DMS153 (cell line): ENCODE measurements at regions not wholly inside any gene's neighbourhood (a gene's known extent, or its start where the extent isn't known, plus 50 kb on each side); places are given as distances from the start of the nearest gene placed in this dataset.
A peak's percentile ranks its signal among the peaks of the same experiment; 100 is the strongest.
"Not testable (repeated sequence)": the region's sequence is repeated elsewhere in the genome, so short reads cannot be mapped to it uniquely, and the experiment has no call there.

Experiments
- DNase-seq: peaks from one replicate; lab custom pipeline; 2025; lab: John Stamatoyannopoulos, UW

- no peak for DNase-seq
These were observed 1273.4 kb downstream of the ROBO2 start for GRCh38 chr3:78313332-78313731.

- no peak for DNase-seq
These were observed 1274.4 kb downstream of the ROBO2 start for GRCh38 chr3:78314327-78314726.

- DNase-seq, result no peak
These were observed 1277.9 kb downstream of the ROBO2 start for GRCh38 chr3:78317774-78318173.

GRCh38 chr3:78322780-78323179, 1282.9 kb downstream of the ROBO2 start:
- no peak for DNase-seq

GRCh38 chr3:78337801-78338211, 1297.9 kb downstream of the ROBO2 start:
- DNase-seq, result no peak

- no peak for DNase-seq
These were observed 1298.5 kb downstream of the ROBO2 start for GRCh38 chr3:78338405-78338804.

GRCh38 chr3:78343221-78343620, 1303.3 kb downstream of the ROBO2 start:
- no peak for DNase-seq

GRCh38 chr3:78344267-78344666, 1304.4 kb downstream of the ROBO2 start:
- not testable (repeated sequence) for DNase-seq

GRCh38 chr3:78344918-78345317, 1305.0 kb downstream of the ROBO2 start:
- DNase-seq, result no peak

- DNase-seq, result no peak
These were observed 1307.3 kb downstream of the ROBO2 start for GRCh38 chr3:78347176-78347575.

- no peak for DNase-seq
These were observed 1308.8 kb downstream of the ROBO2 start for GRCh38 chr3:78348664-78349063.

- no peak for DNase-seq
These were observed 1309.7 kb downstream of the ROBO2 start for GRCh38 chr3:78349571-78349970.

GRCh38 chr3:78351334-78351733, 1311.4 kb downstream of the ROBO2 start:
- DNase-seq, result no peak

GRCh38 chr3:78353231-78353630, 1313.3 kb downstream of the ROBO2 start:
- no peak for DNase-seq

GRCh38 chr3:78360849-78361248, 1321.0 kb downstream of the ROBO2 start:
- no peak for DNase-seq

- DNase-seq, result peak; percentile 10
These were observed 1328.9 kb downstream of the ROBO2 start for GRCh38 chr3:78368636-78369345.

- no peak for DNase-seq
These were observed 1350.3 kb downstream of the ROBO2 start for GRCh38 chr3:78390221-78390620.

- DNase-seq, result no peak
These were observed 1358.5 kb downstream of the ROBO2 start for GRCh38 chr3:78398401-78398800.

- DNase-seq, result no peak
These were observed 1362.8 kb downstream of the ROBO2 start for GRCh38 chr3:78402720-78403119.

GRCh38 chr3:78405745-78406144, 1362.1 kb downstream of the ROBO1 start:
- DNase-seq, result no peak

- DNase-seq, result no peak
These were observed 1361.4 kb downstream of the ROBO1 start for GRCh38 chr3:78406396-78406795.

GRCh38 chr3:78410077-78410476, 1357.7 kb downstream of the ROBO1 start:
- DNase-seq, result no peak

- no peak for DNase-seq
These were observed 1353.5 kb downstream of the ROBO1 start for GRCh38 chr3:78414261-78414660.

- DNase-seq, result no peak
These were observed 1347.2 kb downstream of the ROBO1 start for GRCh38 chr3:78420611-78421010.
